HCT116 (cell line): ENCODE measurements at regions not wholly inside any gene's neighbourhood (a gene's known extent, or its start where the extent isn't known, plus 50 kb on each side); places are given as distances from the start of the nearest gene placed in this dataset.

Experiments used
- ATAC-seq: fragments of 200-7000 bp; cut with Tn5 transposase; 2 replicates; pipeline ENCODE4 v1.9.1; 2020; ENCODE audit warnings: mild to moderate bottlenecking, moderate library complexity
- BruUV-seq: library from RNA; stranded (reverse); fragments of 400-500 nt; replicated peaks from 2 replicates; lab custom pipeline; 2021; lab: Mats Ljungman, UMichigan
- CTCF ChIA-PET: fragments of 300-600 bp; sonication (Branson Sonifier 250); formaldehyde crosslinking; loops from one replicate; lab custom pipeline; 2021; ENCODE audit warnings: antibody characterized with exemption; lab: Charles Lee
- POLR2A ChIA-PET: fragments of 300-600, 350-600 bp; sonication (Branson Sonifier 250); formaldehyde crosslinking; loops from one replicate; lab custom pipeline; 2021; ENCODE audit warnings: antibody characterized with exemption; lab: Charles Lee
- RAD21 ChIA-PET, 2 experiments: fragments of 300-600 bp; sonication (Branson Sonifier 250); formaldehyde crosslinking; loops; one replicate each; lab custom pipeline; 2023; ENCODE audit warnings: low total read pairs in 2 of 2; ENCODE audit not compliant: uncharacterized antibody in 2 of 2, unreplicated experiment in 2 of 2, low non-redundant PET in 1 of 2; lab: Charles Lee
- DNase-seq: peaks from one replicate; pipeline ENCODE4 v3.0.0-alpha.2; 2010; ENCODE audit warnings: low read depth, low spot score
- H2AFZ ChIP-seq: fragments of 200-600 bp; shearing (Covaris generic), sonication (generic); 2 replicates; pipeline ENCODE4 v1.6.1; 2017; ENCODE audit warnings: low read depth, mixed run types, mixed read lengths, antibody characterized with exemption, low read length; ENCODE audit not compliant: poor library complexity, severe bottlenecking
- H3K27ac ChIP-seq: 2 replicates; pipeline ENCODE4 v1.5.1; 2012; ENCODE audit warnings: low read depth, low read length
- H3K27me3 ChIP-seq: fragments of 200-600 bp; sonication (generic); 2 replicates; pipeline ENCODE4 v1.6.1; 2016; ENCODE audit warnings: mixed run types, low read length, mixed read lengths; ENCODE audit not compliant: insufficient read depth
- H3K36me3 ChIP-seq, 2 experiments: fragments of 200-500 bp in 1 of 2; fragments of 200-600 bp in 1 of 2; sonication (Bioruptor generic) in 1 of 2; sonication (generic) in 1 of 2; 2 replicates each; pipeline versions ENCODE4 v1.5.1 to v1.6.1; 2014 to 2016; ENCODE audit warnings: low read length in 2 of 2, inconsistent platforms in 1 of 2, mixed read lengths in 1 of 2, mixed run types in 1 of 2; ENCODE audit not compliant: insufficient read depth in 2 of 2, control insufficient read depth in 1 of 2
- H3K4me1 ChIP-seq, 2 experiments: fragments of 200-600 bp in 1 of 2; sonication (generic) in 1 of 2; 2 replicates each; pipeline versions ENCODE4 v1.5.1 to v1.6.1; 2012 to 2017; ENCODE audit warnings: low read length in 2 of 2, inconsistent platforms in 1 of 2, mild to moderate bottlenecking in 1 of 2, mixed read lengths in 1 of 2, mixed run types in 1 of 2, moderate library complexity in 1 of 2; ENCODE audit not compliant: insufficient read depth in 2 of 2, control insufficient read depth in 1 of 2
- H3K4me2 ChIP-seq: fragments of 200-600 bp; sonication (generic); 2 replicates; pipeline ENCODE4 v1.6.1; 2017; ENCODE audit warnings: mixed run types, low read length, mixed read lengths
- H3K4me3 ChIP-seq, 2 experiments: fragments of 200-600 bp in 1 of 2; sonication (generic) in 1 of 2; replicated peaks in 1 of 2; 2 replicates each; pipeline ENCODE4 v1.5.1; 2011 to 2016; ENCODE audit warnings: low read length in 2 of 2, control low read depth in 1 of 2, low read depth in 1 of 2, mild to moderate bottlenecking in 1 of 2, mixed read lengths in 1 of 2, mixed run types in 1 of 2
- H3K79me2 ChIP-seq: fragments of 200-600 bp; sonication (generic); 2 replicates; pipeline ENCODE4 v1.6.1; 2017; ENCODE audit warnings: mild to moderate bottlenecking, mixed run types, low read length, moderate library complexity, mixed read lengths; ENCODE audit not compliant: insufficient read depth
- H3K9ac ChIP-seq: fragments of 200-600 bp; sonication (generic); 2 replicates; pipeline ENCODE4 v1.6.1; 2016; ENCODE audit warnings: low read length, mixed read lengths
- H3K9me2 ChIP-seq: fragments of 200-600 bp; sonication (generic), shearing (Covaris generic); 2 replicates; pipeline ENCODE4 v1.6.1; 2017; ENCODE audit warnings: mixed run types, mild to moderate bottlenecking, moderate library complexity; ENCODE audit not compliant: insufficient read depth
- H3K9me3 ChIP-seq, 2 experiments: fragments of 200-500 bp in 1 of 2; fragments of 200-600 bp in 1 of 2; sonication (Bioruptor generic) in 1 of 2; sonication (generic) in 1 of 2; 2 replicates each; pipeline ENCODE4 v1.6.1; 2014 to 2017; ENCODE audit warnings: low read length in 2 of 2, mixed read lengths in 2 of 2, inconsistent platforms in 1 of 2, low read depth in 1 of 2, mild to moderate bottlenecking in 1 of 2, mixed run types in 1 of 2, moderate library complexity in 1 of 2; ENCODE audit not compliant: control insufficient read depth in 1 of 2, insufficient read depth in 1 of 2
- H4K20me1 ChIP-seq: fragments of 200-600 bp; sonication (generic), shearing (Covaris generic); 2 replicates; pipeline ENCODE4 v1.6.1; 2017; ENCODE audit warnings: mixed run types, mild to moderate bottlenecking, moderate library complexity; ENCODE audit not compliant: insufficient read depth
- EGR1 ChIP-seq: IDR thresholded peaks from 2 replicates; pipeline ENCODE4 v1.6.1; 2012; ENCODE audit warnings: low read depth
- EZH2 ChIP-seq: fragments of 200-600 bp; sonication (generic); IDR thresholded peaks from 2 replicates; pipeline ENCODE4 v1.6.1; 2017; ENCODE audit warnings: antibody characterized with exemption, mixed run types
- EZH2phosphoT487 ChIP-seq: fragments of 200-600 bp; IDR thresholded peaks from 2 replicates; pipeline ENCODE4 v1.6.1; 2018; ENCODE audit warnings: antibody characterized with exemption, borderline replicate concordance
- FOSL1 ChIP-seq: IDR thresholded peaks from 2 replicates; pipeline ENCODE4 v1.6.1; 2012; ENCODE audit warnings: low read depth
- POLR2AphosphoS5 ChIP-seq: IDR thresholded peaks from 2 replicates; pipeline ENCODE4 v1.6.1; 2011; ENCODE audit warnings: mild to moderate bottlenecking, low read depth, low read length, moderate library complexity
- SIN3A ChIP-seq: IDR thresholded peaks from 2 replicates; pipeline ENCODE4 v1.6.1; 2012; ENCODE audit warnings: low read depth
- SRF ChIP-seq: IDR thresholded peaks from 2 replicates; pipeline ENCODE4 v1.6.1; 2012; ENCODE audit warnings: low read depth
- TCF7L2 ChIP-seq: IDR thresholded peaks from 2 replicates; pipeline ENCODE4 v1.7.0; 2011; ENCODE audit warnings: borderline replicate concordance, inconsistent platforms; ENCODE audit not compliant: insufficient read depth, insufficient read length; ENCODE audit errors: extremely low read depth
- YY1 ChIP-seq: IDR thresholded peaks from 2 replicates; pipeline ENCODE4 v1.6.1; 2011; ENCODE audit warnings: low read length, low read depth, moderate library complexity, mild to moderate bottlenecking; ENCODE audit not compliant: insufficient replicate concordance; ENCODE audit errors: extremely low read depth
- ZFX ChIP-seq: fragments of 450-650 bp; IDR thresholded peaks from 2 replicates; pipeline ENCODE4 v1.6.1; 2017
- ZNF274 ChIP-seq: fragments of 200-500 bp; sonication (Bioruptor generic); IDR thresholded peaks from 2 replicates; pipeline ENCODE4 v1.6.1; 2014; ENCODE audit warnings: mild to moderate bottlenecking, low read depth, low read length, inconsistent platforms
- intact Hi-C: fragments of 100-400 bp; cut with micrococcal nuclease; formaldehyde crosslinking; loops from 2 replicates; pipeline ENCODE4 v1.10.0; 2022
- TF ChIP-seq, protein P1 (sequence below): IDR thresholded peaks from 2 replicates; pipeline ENCODE4 v1.6.1; 2011; ENCODE audit warnings: mild to moderate bottlenecking, low read length, moderate library complexity; ENCODE audit not compliant: insufficient replicate concordance; ENCODE audit errors: extremely low read depth

DNA sequence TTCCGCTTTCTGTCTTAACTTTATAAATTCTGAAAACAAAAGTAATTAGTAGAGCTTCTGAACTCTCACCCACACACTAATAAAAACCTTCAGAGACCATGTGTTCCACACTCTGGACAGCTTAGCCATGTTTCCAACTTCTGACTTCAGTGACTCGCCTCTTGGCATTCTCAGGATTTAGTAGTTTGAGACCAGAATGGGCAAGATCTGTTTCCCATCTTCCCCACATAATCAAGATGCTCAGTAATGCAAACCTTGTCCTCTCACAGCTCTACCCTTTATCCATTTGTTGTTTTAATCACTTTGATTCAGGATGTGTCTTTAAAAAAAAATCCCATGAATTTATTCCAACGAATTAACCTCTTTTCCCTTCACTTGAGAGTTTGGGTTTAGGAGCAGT lies 166.6 kb upstream of the SLC24A5 start:
- H3K4me3 ChIP-seq: no peak overlapping the region
- CTCF ChIA-PET: no interaction called here

DNA sequence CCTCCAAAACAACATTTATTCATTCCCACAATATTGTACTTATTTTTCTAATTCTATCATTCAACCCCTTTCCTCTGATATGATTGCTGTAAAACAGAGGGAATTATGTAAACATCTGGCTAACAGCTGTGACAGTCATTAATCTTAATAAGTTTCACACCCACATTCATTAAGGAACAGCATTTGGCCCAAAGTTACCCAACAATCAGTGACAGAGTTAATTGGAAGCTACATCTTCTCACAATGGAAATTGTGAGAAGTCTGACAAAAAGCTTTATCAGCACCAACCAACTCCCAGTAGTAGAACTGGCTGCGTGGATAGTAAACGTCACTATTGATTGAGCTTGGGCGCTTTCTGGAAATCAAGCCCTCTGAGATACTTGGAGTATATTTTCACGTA lies 165.8 kb upstream of the SLC24A5 start:
- H3K9me2 ChIP-seq: no peaks in the 10 kb centered on the region

More for the DNA sequence above, 166.6 kb upstream of the SLC24A5 start:
- Histone ChIP-seq H3K9me2 (no peaks in the 10 kb centered on the region), H3K4me2 (no peak overlapping the region), H3K9me3 (peaks cover 0 to 11% of the 10 kb centered on the region in 2 experiments; a peak in 2 of 4 replicates), H3K9ac (no peak overlapping the region), H3K27ac (no peak overlapping the region), H4K20me1 (no peaks in the 10 kb centered on the region), H2AFZ (no peak overlapping the region), H3K36me3 (no peaks in the 10 kb centered on the region), H3K4me1 (no peaks in the 10 kb centered on the region), H3K27me3 (no peaks in the 10 kb centered on the region), H3K79me2 (no peaks in the 10 kb centered on the region)
- DNase-seq (no peak), ATAC-seq (no peak)
- RAD21 ChIA-PET: no interaction called here
- no TSS peak for BruUV-seq
- intact Hi-C loops: no loop called here
- TF ChIP-seq POLR2AphosphoS5 (no peak), EGR1 (no peak), ZNF274 (no peak), FOSL1 (no peak), TCF7L2 (no peak), EZH2 (no peak), YY1 (no peak), EZH2phosphoT487 (no peak)
- TF ChIP-seq, protein P1, sequence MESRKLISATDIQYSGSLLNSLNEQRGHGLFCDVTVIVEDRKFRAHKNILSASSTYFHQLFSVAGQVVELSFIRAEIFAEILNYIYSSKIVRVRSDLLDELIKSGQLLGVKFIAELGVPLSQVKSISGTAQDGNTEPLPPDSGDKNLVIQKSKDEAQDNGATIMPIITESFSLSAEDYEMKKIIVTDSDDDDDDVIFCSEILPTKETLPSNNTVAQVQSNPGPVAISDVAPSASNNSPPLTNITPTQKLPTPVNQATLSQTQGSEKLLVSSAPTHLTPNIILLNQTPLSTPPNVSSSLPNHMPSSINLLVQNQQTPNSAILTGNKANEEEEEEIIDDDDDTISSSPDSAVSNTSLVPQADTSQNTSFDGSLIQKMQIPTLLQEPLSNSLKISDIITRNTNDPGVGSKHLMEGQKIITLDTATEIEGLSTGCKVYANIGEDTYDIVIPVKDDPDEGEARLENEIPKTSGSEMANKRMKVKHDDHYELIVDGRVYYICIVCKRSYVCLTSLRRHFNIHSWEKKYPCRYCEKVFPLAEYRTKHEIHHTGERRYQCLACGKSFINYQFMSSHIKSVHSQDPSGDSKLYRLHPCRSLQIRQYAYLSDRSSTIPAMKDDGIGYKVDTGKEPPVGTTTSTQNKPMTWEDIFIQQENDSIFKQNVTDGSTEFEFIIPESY: no peak
- POLR2A ChIA-PET: no interaction called here

More for the DNA sequence above, 165.8 kb upstream of the SLC24A5 start:
- BruUV-seq: no TSS peak
- no peak overlapping the region for H2AFZ ChIP-seq
- no peaks in the 10 kb centered on the region for H3K79me2 ChIP-seq
- no peak overlapping the region for H3K27ac ChIP-seq
- H3K9me3 ChIP-seq: peaks cover 0 to 12% of the 10 kb centered on the region in 2 experiments; a peak in 2 of 4 replicates
- no peak overlapping the region for H3K4me2 ChIP-seq
- TF ChIP-seq SIN3A (no peak), YY1 (no peak), SRF (no peak), TCF7L2 (no peak), ZFX (no peak)
- TF ChIP-seq, protein P1: no peak
- no peak overlapping the region for H3K4me3 ChIP-seq
- ChIA-PET POLR2A (no interaction called here), CTCF (no interaction called here), RAD21 (no interaction called here)
- intact Hi-C loops: no loop called here
- no peaks in the 10 kb centered on the region for H3K27me3 ChIP-seq
- DNase-seq (no peak), ATAC-seq (no peak)
- H4K20me1 ChIP-seq: no peaks in the 10 kb centered on the region
- no peak overlapping the region for H3K9ac ChIP-seq
- H3K36me3 ChIP-seq: no peaks in the 10 kb centered on the region
- H3K4me1 ChIP-seq: no peaks in the 10 kb centered on the region
